ENCODE measurements at regions not wholly inside any gene's neighbourhood (a gene's known extent, or its start where the extent isn't known, plus 50 kb on each side); places are given as distances from the start of the nearest gene placed in this dataset.

DNA sequence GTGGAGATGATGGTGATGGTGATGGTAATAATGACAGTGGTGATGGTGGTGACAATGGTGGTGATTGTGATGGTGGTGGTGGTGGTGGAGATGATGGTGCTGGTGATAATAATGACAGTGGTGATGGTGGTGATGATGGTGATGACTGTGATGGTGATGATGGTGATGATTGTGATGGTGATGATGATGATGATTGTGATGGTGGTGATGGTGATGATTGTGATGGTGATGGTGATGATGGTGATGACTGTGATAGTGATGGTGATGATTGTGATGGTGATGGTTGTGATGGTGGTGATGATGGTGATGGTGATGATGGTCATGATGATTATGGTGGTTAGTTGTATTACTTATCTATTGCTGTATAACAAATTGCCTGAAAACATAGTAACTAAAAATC is 108.9 kb upstream of the NKX1-1 start:
- no peak for TF ChIP-seq EZH2 (IDR thresholded peaks at IDR 0.05; ENCODE audit: borderline replicate concordance, low read depth, low read length, severe bottlenecking)
- TF ChIP-seq, protein P1, sequence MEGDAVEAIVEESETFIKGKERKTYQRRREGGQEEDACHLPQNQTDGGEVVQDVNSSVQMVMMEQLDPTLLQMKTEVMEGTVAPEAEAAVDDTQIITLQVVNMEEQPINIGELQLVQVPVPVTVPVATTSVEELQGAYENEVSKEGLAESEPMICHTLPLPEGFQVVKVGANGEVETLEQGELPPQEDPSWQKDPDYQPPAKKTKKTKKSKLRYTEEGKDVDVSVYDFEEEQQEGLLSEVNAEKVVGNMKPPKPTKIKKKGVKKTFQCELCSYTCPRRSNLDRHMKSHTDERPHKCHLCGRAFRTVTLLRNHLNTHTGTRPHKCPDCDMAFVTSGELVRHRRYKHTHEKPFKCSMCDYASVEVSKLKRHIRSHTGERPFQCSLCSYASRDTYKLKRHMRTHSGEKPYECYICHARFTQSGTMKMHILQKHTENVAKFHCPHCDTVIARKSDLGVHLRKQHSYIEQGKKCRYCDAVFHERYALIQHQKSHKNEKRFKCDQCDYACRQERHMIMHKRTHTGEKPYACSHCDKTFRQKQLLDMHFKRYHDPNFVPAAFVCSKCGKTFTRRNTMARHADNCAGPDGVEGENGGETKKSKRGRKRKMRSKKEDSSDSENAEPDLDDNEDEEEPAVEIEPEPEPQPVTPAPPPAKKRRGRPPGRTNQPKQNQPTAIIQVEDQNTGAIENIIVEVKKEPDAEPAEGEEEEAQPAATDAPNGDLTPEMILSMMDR (IDR thresholded peaks at IDR 0.05; ENCODE audit: extremely low read depth in 1 of 2, insufficient read depth in 1 of 2, low read depth in 1 of 2, low read length in 2 of 2) = no peak

All from endothelial cell of umbilical vein (primary cell).